ENCODE measurements at regions not wholly inside any gene's neighbourhood (a gene's known extent, or its start where the extent isn't known, plus 50 kb on each side); places are given as distances from the start of the nearest gene placed in this dataset.

DNA sequence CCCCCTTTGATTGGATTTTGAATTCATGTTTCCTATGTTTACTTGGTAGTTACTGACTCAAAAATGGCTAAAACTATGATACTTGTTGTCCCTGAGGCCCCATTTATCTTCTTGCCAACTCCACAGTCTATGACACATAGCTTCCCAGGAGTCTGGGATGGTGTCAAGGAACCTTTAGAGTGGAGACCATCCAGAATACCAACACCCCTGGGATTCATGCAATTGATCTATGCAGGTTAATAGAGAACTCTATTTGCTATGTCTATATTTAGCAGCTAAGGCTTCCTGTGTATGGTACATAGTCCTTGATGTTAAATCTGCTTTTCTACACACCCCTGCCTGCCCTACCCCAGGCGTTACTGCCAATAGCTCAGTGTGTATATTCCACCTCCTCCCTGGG, 218.5 kb upstream of the HDAC4 start:
- no peak for DNase-seq (ENCODE audit: low read depth)

DNA sequence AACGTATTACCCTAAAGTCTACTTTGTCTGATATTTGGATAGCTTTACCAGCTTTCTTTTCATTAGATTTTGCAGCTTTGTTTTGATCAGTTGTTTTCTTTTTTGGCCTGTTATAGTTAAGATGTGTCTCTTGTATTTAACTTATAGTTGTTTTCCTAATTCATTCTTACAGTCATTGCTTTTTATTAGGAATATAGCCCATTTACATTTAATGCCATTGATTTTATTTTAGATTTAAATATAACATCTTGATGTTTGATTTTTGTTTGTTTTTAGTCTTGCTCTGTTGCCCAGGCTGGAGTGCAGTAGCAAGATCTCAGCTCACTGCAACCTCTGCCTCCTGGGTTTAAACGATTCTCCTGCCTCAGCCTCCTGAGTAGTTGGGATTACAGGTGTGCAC, 215.9 kb upstream of the HDAC4 start:
- no peak for DNase-seq (ENCODE audit: low read depth)

DNA sequence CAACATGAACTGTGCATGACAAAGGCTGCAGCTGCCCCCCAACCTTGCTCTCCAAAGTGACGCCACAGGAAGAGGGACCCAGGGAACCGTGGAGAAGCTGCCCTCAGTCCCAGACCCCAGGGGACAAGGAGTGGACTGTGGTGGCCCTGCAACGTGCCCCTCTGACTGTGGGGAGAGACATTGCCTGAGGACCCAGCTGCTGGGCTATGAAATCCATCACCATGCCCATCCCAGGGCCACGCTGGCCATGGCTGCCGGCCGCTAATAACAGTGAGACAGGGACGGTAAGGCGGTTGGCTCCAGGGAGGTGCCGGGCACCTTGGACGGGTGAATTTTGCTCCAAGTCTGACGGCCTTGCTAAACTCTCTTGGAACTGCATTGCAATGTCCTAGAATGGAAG, 211.3 kb upstream of the HDAC4 start:
- DNase-seq (ENCODE audit: low read depth), result no peak

DNA sequence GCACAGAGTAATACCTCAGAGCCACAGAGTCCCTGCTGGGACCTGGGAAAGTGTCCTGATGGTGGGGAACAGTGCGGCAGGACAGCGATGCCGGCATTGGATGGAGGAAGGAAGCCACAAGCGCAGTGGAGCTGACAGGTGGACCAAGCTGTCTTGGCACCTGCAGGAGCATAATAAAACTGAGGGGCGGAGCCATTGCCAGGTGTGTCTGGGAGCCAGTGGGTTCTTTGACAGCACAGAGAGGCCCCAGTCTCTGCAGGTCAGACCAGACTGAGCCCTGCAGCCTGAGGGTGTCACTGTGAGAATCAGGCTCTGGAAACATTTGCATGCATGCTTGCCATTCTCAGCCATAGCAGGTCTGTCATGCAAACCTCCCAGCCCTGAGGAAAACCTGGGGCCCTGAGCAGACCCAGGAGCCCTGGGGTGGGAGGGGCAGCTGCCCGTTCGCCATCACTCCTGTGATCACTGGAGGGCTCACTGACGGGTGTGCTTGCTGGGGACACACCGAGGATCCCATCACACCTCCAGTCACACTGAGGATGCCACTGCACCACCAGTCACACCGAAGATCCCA, 210.5 kb upstream of the HDAC4 start:
- no peak for DNase-seq (ENCODE audit: low read depth)

DNA sequence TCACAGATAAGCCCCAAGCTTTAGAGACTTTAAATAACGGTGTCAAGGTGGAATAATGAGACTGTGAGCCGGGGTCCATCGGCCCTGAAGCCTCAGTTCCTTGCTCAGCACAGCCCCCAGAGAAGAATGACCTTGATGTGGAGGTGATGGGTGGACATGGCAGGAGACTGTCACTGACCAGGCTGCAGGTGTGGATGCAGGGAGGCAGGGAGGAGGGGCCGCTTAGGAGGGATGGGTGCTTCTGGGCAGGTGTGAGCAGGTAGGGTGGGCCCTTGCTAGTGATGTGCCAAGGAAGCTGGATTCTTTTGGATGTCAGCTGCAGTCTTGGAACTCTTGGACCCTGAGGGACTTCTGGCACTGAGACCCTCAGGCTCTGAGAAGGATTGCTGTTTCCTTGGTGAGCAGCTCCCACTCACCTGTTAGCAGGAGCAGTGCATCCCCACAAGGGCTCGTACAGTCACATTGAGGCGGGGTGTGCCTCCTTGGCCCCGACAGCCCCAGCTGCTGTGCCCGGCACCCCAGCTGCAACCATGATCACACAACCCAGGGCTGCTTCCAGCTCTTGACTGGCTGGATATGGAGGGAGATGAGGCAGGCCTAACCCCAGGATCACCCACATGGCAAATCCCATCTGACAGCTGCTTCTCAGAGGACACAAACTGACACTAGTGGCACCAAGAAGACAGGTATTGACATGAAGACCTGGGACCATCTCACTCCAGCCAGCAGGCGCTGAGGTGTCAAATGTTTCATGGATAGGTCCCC, 209.8 kb upstream of the HDAC4 start:
- no peak for DNase-seq (ENCODE audit: low read depth)

DNA sequence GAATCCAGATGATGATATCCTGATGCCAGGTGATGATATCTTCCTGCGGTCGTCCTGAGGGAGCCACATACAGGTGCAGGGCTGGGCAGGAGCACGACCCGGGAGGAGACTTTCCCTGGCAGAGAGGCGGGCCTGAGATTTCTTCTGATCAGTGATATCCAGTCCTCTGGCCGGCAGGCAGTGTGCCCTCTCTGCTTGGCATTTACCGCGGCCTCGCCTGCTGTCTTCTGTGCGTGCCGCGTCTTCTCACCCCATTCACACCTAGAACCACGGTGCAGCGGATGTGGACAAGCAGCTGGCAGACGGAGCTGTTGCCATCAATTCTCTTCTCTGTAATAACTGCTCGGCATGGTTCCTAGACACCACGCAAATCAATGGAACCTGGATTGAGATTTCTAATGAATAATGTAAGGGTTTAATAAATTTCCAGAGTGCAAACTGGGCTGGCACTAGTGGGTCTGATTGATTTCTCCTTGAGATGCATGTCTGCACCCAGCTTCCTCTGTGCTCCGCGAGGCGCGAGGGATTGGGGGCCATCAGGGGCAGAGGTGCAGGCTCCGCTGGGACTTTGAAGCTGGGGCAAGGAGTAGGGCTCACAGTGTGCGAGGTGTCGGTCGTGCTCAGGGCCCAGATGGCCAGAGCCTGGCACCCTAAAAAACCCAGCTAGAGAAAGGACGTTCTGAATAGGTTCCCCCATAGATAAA, 208.9 kb upstream of the HDAC4 start:
- no peak for DNase-seq (ENCODE audit: low read depth)

DNA sequence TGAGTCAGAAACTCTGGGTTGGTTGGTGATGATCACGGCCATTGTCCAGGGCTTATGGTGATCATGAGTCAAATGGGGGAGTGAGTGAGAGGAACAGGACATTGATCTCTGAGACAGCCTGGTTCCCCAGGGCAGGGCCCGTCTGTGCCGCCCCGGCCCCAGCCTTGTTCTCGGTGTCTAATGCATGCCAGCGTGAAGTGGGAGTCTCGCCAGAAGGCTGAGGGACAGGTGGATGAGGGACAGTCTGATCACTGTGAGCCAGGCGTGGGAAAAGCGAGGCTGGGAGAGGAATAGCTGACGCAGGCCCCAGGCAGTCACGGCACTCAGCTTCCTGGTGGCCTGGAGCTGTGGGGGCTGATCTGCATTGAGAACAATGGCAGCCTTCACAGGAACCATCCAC, 208.3 kb upstream of the HDAC4 start:
- DNase-seq (ENCODE audit: low read depth), result no peak

DNA sequence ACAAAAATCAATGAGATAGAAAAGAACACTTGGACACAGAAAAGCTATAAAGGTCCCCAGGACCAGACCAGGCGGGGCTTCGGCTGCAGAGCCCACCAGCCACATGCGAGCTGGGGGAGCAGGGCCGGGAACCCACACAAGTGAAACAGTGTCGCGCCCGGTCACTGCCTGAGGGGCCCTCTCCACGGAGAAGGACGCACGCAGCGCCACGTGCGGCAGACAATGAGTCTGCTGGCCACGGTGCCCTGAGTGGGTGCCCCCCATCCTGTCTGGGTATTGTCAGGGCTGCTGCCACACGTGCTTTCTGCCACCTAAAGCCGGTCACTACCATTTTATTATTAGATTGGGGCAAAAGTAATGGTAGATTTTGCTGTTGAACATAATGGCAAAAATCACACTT, 207.9 kb upstream of the HDAC4 start:
- DNase-seq (ENCODE audit: low read depth), result no peak

DNA sequence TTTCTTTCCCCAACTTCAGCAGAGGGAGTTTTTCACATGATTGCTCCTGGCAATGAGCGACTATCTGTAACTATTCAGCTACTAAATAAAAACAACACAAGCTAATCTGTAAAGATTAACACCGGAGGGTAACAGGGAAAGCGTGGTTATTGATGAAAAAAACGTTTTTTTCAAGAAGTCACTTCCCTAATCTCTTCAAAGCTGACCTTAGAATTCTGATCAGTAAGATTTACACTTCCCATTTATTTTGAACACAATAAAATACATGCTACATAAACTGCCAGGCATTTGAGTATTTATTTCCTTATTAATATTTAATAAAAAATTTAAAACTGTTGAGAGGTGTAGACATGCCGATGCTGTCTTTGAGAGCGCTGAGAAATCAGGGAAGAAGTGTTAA, 207.4 kb upstream of the HDAC4 start:
- DNase-seq (ENCODE audit: low read depth), result no peak

DNA sequence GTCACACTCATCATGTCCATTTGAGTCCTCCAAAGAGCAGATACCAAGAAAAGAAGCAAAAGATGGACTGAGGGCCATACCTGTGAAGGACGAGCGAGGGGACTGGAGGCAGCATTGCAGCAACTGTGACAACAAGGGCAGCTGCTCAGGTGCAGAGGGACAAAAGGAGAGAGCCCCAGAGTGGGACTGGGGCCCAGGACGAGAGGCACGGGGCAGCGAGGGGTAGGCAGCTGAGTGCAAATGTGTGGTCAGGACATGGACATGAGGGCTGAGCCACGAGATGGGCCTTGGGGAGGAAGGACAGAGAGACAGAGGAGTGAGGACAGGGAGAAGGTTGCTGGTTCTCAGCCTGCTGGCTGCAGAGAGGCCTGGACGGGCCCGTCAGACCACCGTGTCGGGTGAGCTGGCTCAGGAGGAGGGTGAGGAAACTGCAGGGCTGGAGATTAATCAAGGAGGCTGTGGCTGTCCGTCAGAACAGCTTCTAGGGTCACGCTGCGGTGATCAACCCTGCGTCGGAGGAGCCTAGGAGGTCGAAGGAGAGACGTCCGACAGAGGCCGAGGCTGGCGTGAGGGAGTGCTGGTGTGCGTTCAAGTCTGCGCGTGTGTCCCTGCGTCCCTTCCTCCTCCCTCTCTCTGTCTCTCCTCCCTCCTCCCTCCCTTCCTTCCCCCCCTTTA, 206.8 kb upstream of the HDAC4 start:
- DNase-seq (ENCODE audit: low read depth), result no peak

DNA sequence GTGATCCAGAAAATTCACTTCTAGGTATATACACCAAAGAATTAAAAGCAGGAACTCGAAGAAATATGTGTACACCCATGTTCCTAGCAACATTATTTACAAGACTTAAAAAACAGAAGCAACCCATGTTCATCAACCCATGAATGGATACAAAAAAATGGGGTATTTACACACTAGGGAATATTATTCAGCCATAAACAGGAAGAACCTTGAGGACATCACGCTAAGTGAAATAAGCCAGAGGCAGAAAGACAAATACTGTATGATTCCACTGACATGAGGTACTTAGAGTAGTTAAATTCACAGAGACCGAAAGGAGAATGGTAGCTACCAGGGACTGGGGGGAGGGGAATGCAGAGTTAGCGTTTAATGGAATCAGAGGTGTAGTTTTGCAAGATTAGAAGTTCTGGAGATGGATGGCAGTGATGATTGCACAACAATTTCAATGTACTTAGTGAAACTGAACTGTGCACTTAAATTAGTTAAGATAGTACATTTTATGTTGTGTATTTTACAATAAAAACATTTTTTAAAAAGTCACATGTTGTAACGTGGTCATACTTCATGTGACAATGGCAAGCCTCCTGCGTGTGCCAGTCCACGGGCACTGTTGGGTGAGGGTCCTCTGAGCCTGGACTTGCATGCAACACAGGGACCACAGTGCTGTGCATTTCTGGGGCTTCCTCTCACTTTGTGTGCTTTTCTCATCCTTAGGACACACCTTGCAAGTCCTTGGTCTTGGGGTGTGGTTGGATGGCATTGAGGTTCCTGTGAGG, 206.1 kb upstream of the HDAC4 start:
- no peak for DNase-seq (ENCODE audit: low read depth)

DNA sequence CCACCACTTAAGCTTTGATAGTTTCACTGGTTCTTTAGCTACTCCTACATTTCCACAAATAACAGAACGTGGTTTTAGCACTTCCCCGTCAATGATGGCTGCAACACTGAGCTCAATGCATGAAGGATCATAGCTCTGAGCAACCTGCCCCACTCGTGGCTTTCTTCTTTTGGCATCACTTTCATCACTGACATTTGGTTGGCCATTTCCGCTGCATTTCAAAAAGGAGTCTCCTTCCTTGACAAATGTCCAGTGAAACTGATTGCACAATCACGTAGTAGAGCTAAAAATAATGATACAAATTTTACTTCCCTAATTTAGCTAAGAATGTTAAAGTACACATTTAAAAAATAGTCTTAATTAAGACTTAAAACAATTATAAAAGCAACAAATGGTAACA, 205.2 kb upstream of the HDAC4 start:
- no peak for DNase-seq (ENCODE audit: low read depth)

DNA sequence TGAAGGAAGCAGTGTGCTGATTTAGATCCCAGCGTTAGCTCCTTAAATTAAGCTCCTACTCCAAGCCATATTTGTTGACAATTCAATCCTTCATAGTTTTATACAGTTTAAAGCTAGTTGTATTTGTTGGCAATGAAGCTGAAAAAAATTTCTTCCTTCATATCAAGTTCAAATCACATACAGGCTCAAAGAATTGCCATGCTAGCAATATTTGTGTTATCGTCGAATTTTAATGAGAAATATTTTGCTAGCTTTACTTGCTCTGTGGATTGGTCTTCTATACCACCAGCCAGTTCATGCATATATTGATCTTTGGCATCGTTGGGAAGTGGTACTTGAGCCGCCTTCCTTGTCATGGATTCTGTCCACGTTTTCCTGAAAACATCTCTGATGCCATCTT, 204.6 kb upstream of the HDAC4 start:
- DNase-seq (ENCODE audit: low read depth), result no peak

DNA sequence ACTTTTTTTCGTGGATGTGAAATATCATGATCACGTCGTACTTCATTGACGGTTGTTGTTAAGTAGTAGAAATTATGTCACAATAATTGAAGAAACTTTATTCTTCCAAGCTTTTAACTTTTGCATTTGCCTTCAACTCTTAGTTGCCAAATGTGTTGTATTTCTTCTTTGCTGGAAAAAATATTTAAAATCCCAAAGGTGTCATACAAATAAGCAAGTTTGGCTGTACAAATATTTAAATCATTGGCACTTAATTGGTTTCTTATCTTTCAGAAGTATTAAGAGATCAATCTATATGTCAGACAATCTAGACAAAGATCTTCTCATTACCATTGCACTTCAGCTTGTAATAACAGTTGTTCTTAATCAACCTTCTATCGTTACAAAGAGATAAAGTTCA, 204.0 kb upstream of the HDAC4 start:
- DNase-seq (ENCODE audit: low read depth), result no peak

DNA sequence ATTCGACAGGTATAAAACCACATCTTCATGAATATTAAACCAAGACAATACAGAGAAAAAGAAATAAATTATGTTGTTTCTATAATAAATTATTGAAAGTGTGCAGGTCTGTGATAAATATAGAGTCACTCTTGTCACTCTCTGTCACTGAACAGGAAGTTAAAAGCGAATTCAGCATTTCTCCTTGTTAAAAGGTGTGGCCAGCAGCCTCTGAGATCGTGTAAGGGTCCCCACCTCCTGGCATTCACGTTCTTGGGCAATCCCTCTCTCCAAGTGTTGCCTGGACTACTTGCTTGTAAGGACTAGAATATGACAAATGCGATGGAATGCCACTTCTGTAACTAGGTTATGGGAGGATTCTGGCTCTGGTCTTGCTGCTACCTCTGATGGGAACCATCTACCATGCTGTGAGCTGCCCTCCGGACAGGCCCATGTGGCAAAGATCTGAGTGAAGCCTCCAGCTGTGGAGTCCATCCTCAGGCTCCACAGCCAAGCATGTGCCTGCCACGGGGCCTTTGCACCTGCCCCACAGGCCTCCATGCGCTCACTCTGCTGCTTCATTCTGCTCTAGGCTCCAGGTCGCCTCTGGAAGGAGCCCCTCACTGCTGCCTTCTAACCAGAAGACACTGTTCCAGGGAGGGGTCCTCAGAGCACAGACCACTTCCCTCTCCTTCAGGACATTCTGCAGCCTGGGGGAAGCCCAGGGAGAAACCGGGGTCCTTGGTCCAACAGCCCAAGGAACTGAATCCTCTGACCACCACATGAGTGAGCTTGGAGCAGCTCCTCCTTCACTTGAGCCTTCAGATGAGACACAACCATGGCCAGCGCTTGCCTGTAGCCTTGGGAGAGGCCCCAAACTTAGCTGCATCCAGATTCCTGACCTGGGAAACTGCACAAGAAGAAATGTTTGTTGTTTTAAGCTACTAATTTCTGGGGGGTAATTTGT, 202.9 kb upstream of the HDAC4 start:
- no peak for DNase-seq (ENCODE audit: low read depth)

DNA sequence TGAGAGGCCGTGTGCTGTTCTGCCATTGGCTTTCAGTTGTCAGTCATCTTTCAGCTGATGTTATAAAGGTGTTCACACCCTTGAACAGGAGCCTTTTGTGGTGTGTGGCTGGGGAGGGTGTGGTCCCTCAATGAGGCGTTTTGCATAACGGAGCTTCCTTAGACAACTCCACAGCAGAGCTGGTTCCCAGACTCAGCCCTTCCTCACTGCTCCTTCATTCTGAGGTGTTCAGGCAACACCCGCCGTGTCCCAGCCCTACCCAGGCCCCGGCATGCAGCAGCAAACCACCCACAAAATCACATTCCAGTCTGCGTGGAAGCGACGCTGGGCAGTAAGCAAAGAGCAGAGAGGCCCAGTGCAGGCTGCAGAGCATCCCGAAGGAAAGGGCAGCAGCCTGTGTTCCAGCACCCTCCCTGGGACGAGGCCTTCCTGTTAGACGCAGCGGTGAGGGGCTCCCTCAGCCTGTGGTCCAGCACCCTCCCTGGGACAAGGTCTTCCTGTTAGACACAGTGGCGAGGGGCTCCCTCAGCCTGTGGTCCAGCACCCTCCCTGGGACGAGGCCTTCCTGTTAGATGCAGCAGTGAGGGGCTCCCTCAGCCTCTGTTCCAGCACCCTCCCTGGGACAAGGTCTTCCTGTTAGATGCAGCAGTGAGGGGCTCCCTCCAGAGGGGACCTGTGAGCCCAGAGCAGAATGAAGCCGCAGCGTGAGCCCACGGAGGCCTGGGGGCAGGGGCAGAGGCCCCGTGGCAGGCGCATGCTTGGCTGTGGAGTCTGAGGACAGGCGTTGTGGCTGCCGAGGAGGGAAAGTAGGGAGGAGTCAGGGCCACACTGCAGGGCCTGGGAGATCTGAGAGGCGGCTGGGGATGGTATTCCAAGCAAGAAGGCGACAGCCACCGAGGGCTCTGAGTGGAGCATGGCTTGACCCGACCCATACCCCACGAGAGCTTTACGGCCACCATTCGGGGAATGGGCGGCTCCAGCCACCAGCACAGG, 201.8 kb upstream of the HDAC4 start:
- no peak for DNase-seq (ENCODE audit: low read depth)

DNA sequence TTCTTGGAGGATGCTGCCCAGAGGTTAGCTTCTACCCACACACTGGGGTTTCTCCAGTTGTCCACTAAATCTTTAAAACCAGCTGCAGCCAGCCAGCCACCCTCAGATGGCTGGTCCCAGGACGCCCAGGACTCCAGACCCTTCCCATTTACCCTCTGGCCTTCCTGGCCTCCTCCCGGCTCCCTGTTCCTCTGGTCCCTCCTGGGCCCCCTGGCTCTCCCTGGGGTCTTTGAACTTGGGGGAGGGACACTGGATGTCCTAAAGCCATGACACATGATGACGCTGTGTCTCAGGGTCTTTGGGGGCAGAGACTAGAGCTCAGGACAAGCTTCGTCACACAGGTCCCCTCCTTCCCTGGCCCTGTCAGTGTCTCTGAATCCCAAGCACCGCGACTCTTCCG, 201.1 kb upstream of the HDAC4 start:
- no peak for DNase-seq (ENCODE audit: low read depth)

DNA sequence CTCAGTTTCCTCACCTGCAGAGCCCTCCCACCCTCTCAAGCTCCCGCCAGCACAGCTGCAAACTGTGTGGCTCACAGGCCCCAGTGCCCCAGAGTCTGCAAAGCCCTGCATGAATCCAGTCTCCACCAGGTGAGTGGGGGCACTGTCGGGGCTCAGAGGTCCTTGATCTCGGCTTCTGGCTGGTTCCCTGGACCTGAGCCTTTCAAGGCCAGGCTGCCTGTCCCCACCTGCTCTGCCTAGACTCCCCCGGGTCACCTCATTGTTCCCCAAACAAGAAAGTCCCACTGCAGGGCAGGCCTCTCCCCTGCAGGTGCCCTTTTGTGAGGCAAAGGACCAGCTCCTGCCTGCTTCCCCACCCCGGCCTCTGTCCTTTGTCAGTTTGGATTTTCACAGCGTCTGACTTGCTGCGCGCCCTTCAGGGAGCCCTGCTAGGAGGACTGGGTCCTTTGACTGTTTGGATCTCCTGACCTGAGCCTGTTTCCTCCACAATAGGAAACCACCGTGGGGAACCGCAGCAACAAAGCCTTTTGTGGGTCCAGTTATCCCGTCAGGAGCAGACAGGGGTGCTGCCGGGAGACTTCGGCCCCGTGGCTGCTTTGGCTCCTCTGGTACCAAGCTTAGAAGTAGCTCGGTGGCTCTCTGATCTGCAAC, 200.5 kb upstream of the HDAC4 start:
- DNase-seq (ENCODE audit: low read depth), result no peak

DNA sequence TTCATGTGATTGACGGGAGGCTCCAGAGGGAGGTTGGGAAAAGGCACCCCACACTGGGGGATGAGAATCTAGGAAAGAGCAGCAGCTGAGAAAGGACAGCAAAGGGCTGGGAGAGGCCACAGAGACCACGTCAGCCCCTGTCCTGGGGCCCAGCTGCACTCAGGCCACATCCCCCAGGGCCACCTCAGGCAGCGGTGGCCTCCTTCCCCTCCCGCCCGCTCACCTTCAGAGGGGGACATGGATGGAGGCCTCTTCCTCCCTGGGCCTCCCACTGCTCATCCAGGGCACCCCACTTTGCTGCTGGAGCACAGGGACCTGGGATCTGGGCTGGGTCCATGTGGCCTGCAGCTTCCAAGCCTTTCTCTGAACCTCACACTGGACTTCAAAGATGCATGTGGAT, 199.8 kb upstream of the HDAC4 start:
- DNase-seq (ENCODE audit: low read depth), result no peak

Data from GM04504 (cell line).